Astrocyte (in vitro differentiated cells and primary cell): ENCODE measurements at regions not wholly inside any gene's neighbourhood (a gene's known extent, or its start where the extent isn't known, plus 50 kb on each side); places are given as distances from the start of the nearest gene placed in this dataset.

Source experiments
- DNase-seq: peaks from one replicate; pipeline ENCODE4 v3.0.0-alpha.2; 2010; ENCODE audit warnings: low read depth
- FAIRE-seq: peaks from 2 replicates; lab custom pipeline; 2011; peaks lifted over from hg19 to GRCh38; lab: Jason Lieb, UNC
- H2AFZ ChIP-seq: 2 replicates; pipeline ENCODE4 v1.6.0; 2012; ENCODE audit warnings: low read depth, low read length, inconsistent platforms
- H3K27ac ChIP-seq: 2 replicates; pipeline ENCODE4 v1.5.1; 2011; ENCODE audit warnings: low read depth, low read length, inconsistent platforms
- H3K27me3 ChIP-seq: 2 replicates; pipeline ENCODE4 v1.6.0; 2011; ENCODE audit warnings: low read length, inconsistent platforms; ENCODE audit not compliant: insufficient read depth
- H3K36me3 ChIP-seq: 2 replicates; pipeline ENCODE4 v1.5.1; 2011; ENCODE audit warnings: low read length, inconsistent platforms; ENCODE audit not compliant: insufficient read depth
- H3K4me1 ChIP-seq: 2 replicates; pipeline ENCODE4 v1.5.1; 2011; ENCODE audit warnings: low read length, inconsistent platforms; ENCODE audit not compliant: insufficient read depth
- H3K4me2 ChIP-seq: 2 replicates; pipeline ENCODE4 v1.6.0; 2012; ENCODE audit warnings: low read length, inconsistent platforms
- H3K4me3 ChIP-seq: 2 replicates; pipeline ENCODE4 v1.5.1; 2011; ENCODE audit warnings: low read depth, mild to moderate bottlenecking, low read length, inconsistent platforms; ENCODE audit not compliant: insufficient read depth
- H3K79me2 ChIP-seq: 2 replicates; pipeline ENCODE4 v1.6.0; 2012; ENCODE audit warnings: mild to moderate bottlenecking, low read length, inconsistent platforms; ENCODE audit not compliant: insufficient read depth
- H3K9ac ChIP-seq: 2 replicates; pipeline ENCODE4 v1.6.0; 2012; ENCODE audit warnings: mild to moderate bottlenecking, low read length, inconsistent platforms
- H3K9me3 ChIP-seq: 2 replicates; pipeline ENCODE4 v1.5.1; 2012; ENCODE audit warnings: low read depth, mild to moderate bottlenecking, low read length, inconsistent platforms; ENCODE audit not compliant: insufficient read depth
- H4K20me1 ChIP-seq: 2 replicates; pipeline ENCODE4 v1.6.0; 2012; ENCODE audit warnings: low read length, inconsistent platforms; ENCODE audit not compliant: insufficient read depth
- H3K27ac Mint-ChIP-seq: one replicate; pipeline ENCODE4 v1.8.0; 2021; ENCODE audit warnings: mild to moderate bottlenecking, mixed read lengths; ENCODE audit not compliant: unreplicated experiment
- H3K27me3 Mint-ChIP-seq: one replicate; pipeline ENCODE4 v1.8.0; 2021; ENCODE audit warnings: low read depth, mixed read lengths; ENCODE audit not compliant: unreplicated experiment
- H3K36me3 Mint-ChIP-seq: one replicate; pipeline ENCODE4 v1.8.0; 2021; ENCODE audit warnings: low read depth, mixed read lengths; ENCODE audit not compliant: unreplicated experiment
- H3K4me1 Mint-ChIP-seq: one replicate; pipeline ENCODE4 v1.8.0; 2021; ENCODE audit warnings: low read depth, mixed read lengths; ENCODE audit not compliant: unreplicated experiment
- H3K4me3 Mint-ChIP-seq: one replicate; pipeline ENCODE4 v1.8.0; 2021; ENCODE audit warnings: mild to moderate bottlenecking, moderate library complexity, mixed read lengths; ENCODE audit not compliant: unreplicated experiment
- H3K9me3 Mint-ChIP-seq: one replicate; pipeline ENCODE4 v1.8.0; 2021; ENCODE audit warnings: mild to moderate bottlenecking, mixed read lengths; ENCODE audit not compliant: unreplicated experiment
- EZH2 ChIP-seq: IDR thresholded peaks from 2 replicates; pipeline ENCODE4 v1.6.1; 2012; ENCODE audit warnings: mild to moderate bottlenecking, low read length, inconsistent platforms; ENCODE audit not compliant: insufficient read depth
- TF ChIP-seq, protein P1 (sequence below): IDR thresholded peaks from 2 replicates; pipeline ENCODE4 v1.5.1; 2011; ENCODE audit warnings: low read depth, mild to moderate bottlenecking, inconsistent platforms, low read length, moderate library complexity; ENCODE audit not compliant: insufficient read depth

DNA sequence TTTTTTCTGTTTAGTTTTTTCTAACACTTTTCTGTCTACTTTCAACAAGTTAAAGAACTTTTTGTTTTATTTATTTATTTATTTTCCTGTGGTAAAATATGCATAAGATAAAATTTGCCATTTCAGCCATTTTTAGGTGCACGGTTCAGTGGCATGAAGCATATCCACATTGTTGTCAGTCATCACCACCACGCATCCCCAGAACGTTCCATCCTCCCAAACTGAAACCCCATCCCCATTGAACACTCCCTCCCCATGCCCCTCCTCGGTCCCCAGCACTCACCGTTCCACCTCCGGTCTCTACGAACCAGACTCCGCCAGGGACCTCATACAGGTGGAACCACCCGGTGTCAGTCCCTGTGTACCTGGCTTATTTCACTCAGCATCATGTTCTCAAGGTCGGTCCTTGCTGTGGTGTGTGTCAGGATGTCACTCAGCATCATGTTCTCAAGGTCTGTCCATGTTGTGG lies 118.1 kb downstream of the SIK1 start:
- Histone ChIP-seq H3K36me3 (no peaks in the 10 kb centered on the region), H3K79me2 (no peaks in the 10 kb centered on the region), H3K9me3 (no peaks in the 10 kb centered on the region), H3K4me1 (peaks cover 9% of the 10 kb centered on the region), H3K4me3 (no peak overlapping the region), H2AFZ (no peak overlapping the region), H3K4me2 (no peak overlapping the region), H3K27ac (no peak overlapping the region), H4K20me1 (no peaks in the 10 kb centered on the region), H3K27me3 (no peaks in the 10 kb centered on the region), H3K9ac (no peak overlapping the region)
- H3K36me3 Mint-ChIP-seq = no peaks in the 10 kb centered on the region
- peaks cover 16% of the 10 kb centered on the region for H3K4me1 Mint-ChIP-seq
- no peak for FAIRE-seq
- H3K9me3 Mint-ChIP-seq = no peaks in the 10 kb centered on the region
- TF ChIP-seq, protein P1, sequence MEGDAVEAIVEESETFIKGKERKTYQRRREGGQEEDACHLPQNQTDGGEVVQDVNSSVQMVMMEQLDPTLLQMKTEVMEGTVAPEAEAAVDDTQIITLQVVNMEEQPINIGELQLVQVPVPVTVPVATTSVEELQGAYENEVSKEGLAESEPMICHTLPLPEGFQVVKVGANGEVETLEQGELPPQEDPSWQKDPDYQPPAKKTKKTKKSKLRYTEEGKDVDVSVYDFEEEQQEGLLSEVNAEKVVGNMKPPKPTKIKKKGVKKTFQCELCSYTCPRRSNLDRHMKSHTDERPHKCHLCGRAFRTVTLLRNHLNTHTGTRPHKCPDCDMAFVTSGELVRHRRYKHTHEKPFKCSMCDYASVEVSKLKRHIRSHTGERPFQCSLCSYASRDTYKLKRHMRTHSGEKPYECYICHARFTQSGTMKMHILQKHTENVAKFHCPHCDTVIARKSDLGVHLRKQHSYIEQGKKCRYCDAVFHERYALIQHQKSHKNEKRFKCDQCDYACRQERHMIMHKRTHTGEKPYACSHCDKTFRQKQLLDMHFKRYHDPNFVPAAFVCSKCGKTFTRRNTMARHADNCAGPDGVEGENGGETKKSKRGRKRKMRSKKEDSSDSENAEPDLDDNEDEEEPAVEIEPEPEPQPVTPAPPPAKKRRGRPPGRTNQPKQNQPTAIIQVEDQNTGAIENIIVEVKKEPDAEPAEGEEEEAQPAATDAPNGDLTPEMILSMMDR = no peak
- no peak for TF ChIP-seq EZH2
- DNase-seq = no peak
- no peak overlapping the region for H3K4me3 Mint-ChIP-seq
- H3K27me3 Mint-ChIP-seq = peaks cover 6% of the 10 kb centered on the region
- no peak overlapping the region for H3K27ac Mint-ChIP-seq

DNA sequence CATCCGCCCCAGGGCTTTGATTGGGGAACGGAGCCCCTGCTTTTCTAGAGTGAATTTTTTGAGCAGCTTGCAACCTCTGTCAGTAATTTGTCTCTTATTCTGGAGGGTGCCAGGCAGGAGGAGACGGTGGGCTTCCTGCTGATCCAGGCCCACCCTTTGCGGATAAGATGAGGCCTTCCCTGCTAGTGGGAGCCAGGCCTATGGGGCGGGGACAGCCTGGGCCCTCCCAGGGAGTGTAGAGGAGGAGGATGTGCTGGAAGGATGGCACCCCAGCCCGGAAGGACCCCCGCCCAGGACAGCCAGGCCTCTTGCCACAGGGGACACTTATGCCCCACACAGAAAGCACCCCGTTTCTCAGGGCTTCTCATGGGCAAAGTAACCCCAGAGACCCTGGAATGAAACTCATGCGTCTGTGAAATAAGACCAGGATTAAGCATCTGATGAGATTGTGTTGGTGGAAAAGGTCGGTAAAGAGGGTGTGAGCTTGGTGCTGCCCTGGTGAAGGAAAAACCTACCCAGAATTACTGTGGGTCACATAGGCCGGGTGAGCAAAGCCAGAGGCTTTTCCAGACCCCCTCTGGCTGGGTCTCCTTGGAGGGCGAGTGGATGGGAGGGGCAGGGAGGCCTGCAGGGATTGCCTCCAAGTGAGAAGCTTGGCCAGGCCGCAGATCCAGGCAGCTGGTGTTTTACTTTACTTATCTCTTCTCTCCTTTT lies 118.7 kb downstream of the SIK1 start:
- H3K36me3 ChIP-seq = no peaks in the 10 kb centered on the region
- Mint-ChIP-seq H3K36me3 (no peaks in the 10 kb centered on the region), H3K27me3 (peaks cover 7% of the 10 kb centered on the region), H3K4me3 (peak overlapping the region; percentile 42), H3K27ac (peak overlapping the region; percentile 15), H3K9me3 (no peaks in the 10 kb centered on the region), H3K4me1 (peaks cover 16% of the 10 kb centered on the region)
- DNase-seq (no peak), FAIRE-seq (no peak)
- no peak overlapping the region for H3K9ac ChIP-seq
- peaks cover 9% of the 10 kb centered on the region for H3K4me1 ChIP-seq
- no peaks in the 10 kb centered on the region for H4K20me1 ChIP-seq
- H3K27ac ChIP-seq = no peak overlapping the region
- H3K4me3 ChIP-seq = no peak overlapping the region
- no peaks in the 10 kb centered on the region for H3K27me3 ChIP-seq
- no peaks in the 10 kb centered on the region for H3K79me2 ChIP-seq
- H2AFZ ChIP-seq = no peak overlapping the region
- H3K9me3 ChIP-seq = no peaks in the 10 kb centered on the region
- no peak overlapping the region for H3K4me2 ChIP-seq
- TF ChIP-seq EZH2 = no peak
- TF ChIP-seq, protein P1 = no peak

DNA sequence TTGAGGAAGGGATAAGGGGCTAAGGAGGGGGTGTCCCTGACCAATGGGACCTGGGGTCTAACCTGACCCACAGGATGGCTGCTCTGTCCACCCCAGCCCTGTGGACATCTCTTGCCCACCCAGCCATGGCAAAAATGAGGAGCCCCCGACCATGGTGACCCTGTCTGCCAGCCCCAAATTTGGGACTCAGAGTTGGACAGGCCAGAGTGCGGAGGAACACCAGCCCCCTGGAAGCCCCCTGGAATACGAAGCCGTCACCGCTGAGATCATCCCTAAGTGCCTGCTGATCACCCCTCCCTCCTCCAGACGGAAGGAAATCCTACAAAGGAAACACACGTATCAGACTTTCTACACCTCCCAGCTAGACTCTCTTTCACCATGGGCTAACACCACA lies 119.3 kb downstream of the SIK1 start:
- DNase-seq (no peak), FAIRE-seq (no peak)
- H3K9ac ChIP-seq = no peak overlapping the region
- peak overlapping the region; percentile 15 for H3K27ac Mint-ChIP-seq
- no peaks in the 10 kb centered on the region for H3K79me2 ChIP-seq
- no peaks in the 10 kb centered on the region for H3K27me3 ChIP-seq
- H3K27me3 Mint-ChIP-seq = peaks cover 7% of the 10 kb centered on the region
- H3K9me3 Mint-ChIP-seq = no peaks in the 10 kb centered on the region
- H3K4me3 ChIP-seq = no peak overlapping the region
- peak overlapping the region; percentile 24 for H2AFZ ChIP-seq
- peaks cover 9% of the 10 kb centered on the region for H3K4me1 ChIP-seq
- H3K4me2 ChIP-seq = peak overlapping the region; percentile 41
- H3K36me3 Mint-ChIP-seq = no peaks in the 10 kb centered on the region
- H4K20me1 ChIP-seq = no peaks in the 10 kb centered on the region
- peaks cover 14% of the 10 kb centered on the region for H3K4me1 Mint-ChIP-seq
- H3K27ac ChIP-seq = no peak overlapping the region
- TF ChIP-seq, protein P1 = no peak
- no peak for TF ChIP-seq EZH2
- no peaks in the 10 kb centered on the region for H3K9me3 ChIP-seq
- peak overlapping the region; percentile 42 for H3K4me3 Mint-ChIP-seq
- no peaks in the 10 kb centered on the region for H3K36me3 ChIP-seq
